ENCODE measurements at regions not wholly inside any gene's neighbourhood (a gene's known extent, or its start where the extent isn't known, plus 50 kb on each side); places are given as distances from the start of the nearest gene placed in this dataset.

GRCh38 chr11:15575409-15575808, 460.7 kb downstream of the INSC start:
- no peaks in the 10 kb centered on the region for H3K79me2 ChIP-seq (replicated peaks; ENCODE audit: insufficient read depth)
- H3K4me3 ChIP-seq: no peak overlapping the region
- no peaks in the 10 kb centered on the region for H3F3A ChIP-seq (replicated peaks; ENCODE audit: low read depth)
- ATAC-seq: no peak
- H3K27ac Mint-ChIP-seq: no peak overlapping the region
- H4K20me1 ChIP-seq (replicated peaks; ENCODE audit: insufficient read depth): no peaks in the 10 kb centered on the region
- H3K27me3 ChIP-seq (ENCODE audit: insufficient read depth): no peaks in the 10 kb centered on the region
- H3K4me1 Mint-ChIP-seq: no peaks in the 10 kb centered on the region; the same call in 2 of the 3 replicates
- DNase-seq (ENCODE audit: low spot score): no peak
- no peak overlapping the region for H2AFZ ChIP-seq
- H3K27me3 Mint-ChIP-seq (ENCODE audit: insufficient read depth, low read depth, poor library complexity): peaks cover 5% of the 10 kb centered on the region
- H3K4me3 Mint-ChIP-seq: no peak overlapping the region
- H3K36me3 Mint-ChIP-seq (ENCODE audit: low read depth): no peaks in the 10 kb centered on the region; the same call in 2 of the 3 replicates
- H3K9me2 ChIP-seq (ENCODE audit: insufficient read depth): no peaks in the 10 kb centered on the region
- no peak overlapping the region for H3K27ac ChIP-seq (ENCODE audit: low read depth)
- TF ChIP-seq ETS1 (IDR thresholded peaks at IDR 0.05) (no peak), ZNF462 (CRISPR knock-in tag; IDR thresholded peaks at IDR 0.05) (no peak), POLR2AphosphoS5 (IDR thresholded peaks at IDR 0.05; ENCODE audit: low read depth) (no peak)
- no peaks in the 10 kb centered on the region for H3K36me3 ChIP-seq (ENCODE audit: insufficient read depth)
- H3K9me3 Mint-ChIP-seq: no peaks in the 10 kb centered on the region
- no peaks in the 10 kb centered on the region for H3K4me1 ChIP-seq (ENCODE audit: insufficient read depth)
- no peak overlapping the region for H3K4me2 ChIP-seq

GRCh38 chr11:15576769-15577168, 462.0 kb downstream of the INSC start:
- no peak for DNase-seq (ENCODE audit: low spot score)

More at GRCh38 chr11:15576769-15577168, 462.0 kb downstream of the INSC start:
- H3K27ac ChIP-seq (ENCODE audit: low read depth): no peak overlapping the region
- Mint-ChIP-seq H3K27ac (no peak overlapping the region), H3K36me3 (ENCODE audit: low read depth) (no peaks in the 10 kb centered on the region; the same call in 2 of the 3 replicates), H3K4me1 (no peaks in the 10 kb centered on the region; the same call in 2 of the 3 replicates), H3K27me3 (ENCODE audit: insufficient read depth, low read depth, poor library complexity) (peaks cover 5% of the 10 kb centered on the region), H3K9me3 (no peaks in the 10 kb centered on the region), H3K4me3 (no peak overlapping the region)
- no peak for ATAC-seq
- no peaks in the 10 kb centered on the region for H3K4me1 ChIP-seq (ENCODE audit: insufficient read depth)
- H3K79me2 ChIP-seq (replicated peaks; ENCODE audit: insufficient read depth): no peaks in the 10 kb centered on the region
- H3K4me3 ChIP-seq: no peak overlapping the region
- H3K27me3 ChIP-seq (ENCODE audit: insufficient read depth): no peaks in the 10 kb centered on the region
- H4K20me1 ChIP-seq (replicated peaks; ENCODE audit: insufficient read depth): no peaks in the 10 kb centered on the region
- no peaks in the 10 kb centered on the region for H3K9me2 ChIP-seq (ENCODE audit: insufficient read depth)
- TF ChIP-seq REST (IDR thresholded peaks at IDR 0.05; ENCODE audit: unreplicated experiment) (no peak), STAT1 (IDR thresholded peaks at IDR 0.05; ENCODE audit: unreplicated experiment) (no peak)
- H2AFZ ChIP-seq: no peak overlapping the region
- no peaks in the 10 kb centered on the region for H3K36me3 ChIP-seq (ENCODE audit: insufficient read depth)
- H3K4me2 ChIP-seq: no peak overlapping the region
- no peaks in the 10 kb centered on the region for H3F3A ChIP-seq (replicated peaks; ENCODE audit: low read depth)
